ENCODE measurements at regions not wholly inside any gene's neighbourhood (a gene's known extent, or its start where the extent isn't known, plus 50 kb on each side); places are given as distances from the start of the nearest gene placed in this dataset.

DNA sequence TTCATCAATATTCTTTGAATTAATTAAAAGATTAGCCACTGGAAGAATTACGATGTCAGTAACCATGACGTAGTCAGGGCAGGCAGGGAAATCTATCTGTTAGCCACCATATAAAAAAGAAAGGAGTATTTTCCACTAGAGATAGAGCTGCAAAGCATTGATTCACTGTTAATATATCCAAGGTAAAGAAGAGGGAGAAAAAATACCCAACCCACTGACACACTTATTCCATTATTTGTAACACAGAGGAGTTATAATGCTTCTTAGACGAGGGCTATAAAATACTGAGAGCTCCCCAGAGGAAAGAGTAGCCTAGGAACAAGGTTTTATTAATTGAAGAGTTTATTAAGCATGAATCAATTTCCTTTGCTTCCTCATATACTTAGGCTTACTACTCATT lies 382.2 kb upstream of the CDH6 start:
- TF ChIP-seq, protein P1, sequence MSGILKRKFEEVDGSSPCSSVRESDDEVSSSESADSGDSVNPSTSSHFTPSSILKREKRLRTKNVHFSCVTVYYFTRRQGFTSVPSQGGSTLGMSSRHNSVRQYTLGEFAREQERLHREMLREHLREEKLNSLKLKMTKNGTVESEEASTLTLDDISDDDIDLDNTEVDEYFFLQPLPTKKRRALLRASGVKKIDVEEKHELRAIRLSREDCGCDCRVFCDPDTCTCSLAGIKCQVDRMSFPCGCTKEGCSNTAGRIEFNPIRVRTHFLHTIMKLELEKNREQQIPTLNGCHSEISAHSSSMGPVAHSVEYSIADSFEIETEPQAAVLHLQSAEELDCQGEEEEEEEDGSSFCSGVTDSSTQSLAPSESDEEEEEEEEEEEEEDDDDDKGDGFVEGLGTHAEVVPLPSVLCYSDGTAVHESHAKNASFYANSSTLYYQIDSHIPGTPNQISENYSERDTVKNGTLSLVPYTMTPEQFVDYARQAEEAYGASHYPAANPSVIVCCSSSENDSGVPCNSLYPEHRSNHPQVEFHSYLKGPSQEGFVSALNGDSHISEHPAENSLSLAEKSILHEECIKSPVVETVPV (CRISPR knock-in tag; IDR thresholded peaks at IDR 0.05): no peak
- no peak for TF ChIP-seq ARNTL (CRISPR knock-in tag; IDR thresholded peaks at IDR 0.05; ENCODE audit: borderline replicate concordance, low read depth)
- no peak for TF ChIP-seq ESRRG (CRISPR knock-in tag; IDR thresholded peaks at IDR 0.05)
- no peak for TF ChIP-seq ZNF565 (CRISPR knock-in tag; conservative IDR thresholded peaks at IDR 0.05; ENCODE audit: low read depth)
- TF ChIP-seq SNAI2 (CRISPR knock-in tag; IDR thresholded peaks at IDR 0.05): no peak
- TF ChIP-seq, protein P2, sequence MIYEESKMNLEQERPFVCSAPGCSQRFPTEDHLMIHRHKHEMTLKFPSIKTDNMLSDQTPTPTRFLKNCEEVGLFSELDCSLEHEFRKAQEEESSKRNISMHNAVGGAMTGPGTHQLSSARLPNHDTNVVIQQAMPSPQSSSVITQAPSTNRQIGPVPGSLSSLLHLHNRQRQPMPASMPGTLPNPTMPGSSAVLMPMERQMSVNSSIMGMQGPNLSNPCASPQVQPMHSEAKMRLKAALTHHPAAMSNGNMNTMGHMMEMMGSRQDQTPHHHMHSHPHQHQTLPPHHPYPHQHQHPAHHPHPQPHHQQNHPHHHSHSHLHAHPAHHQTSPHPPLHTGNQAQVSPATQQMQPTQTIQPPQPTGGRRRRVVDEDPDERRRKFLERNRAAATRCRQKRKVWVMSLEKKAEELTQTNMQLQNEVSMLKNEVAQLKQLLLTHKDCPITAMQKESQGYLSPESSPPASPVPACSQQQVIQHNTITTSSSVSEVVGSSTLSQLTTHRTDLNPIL (CRISPR knock-in tag; IDR thresholded peaks at IDR 0.05; ENCODE audit: low read depth): no peak
- no peak for TF ChIP-seq PPARA (CRISPR knock-in tag; IDR thresholded peaks at IDR 0.05; ENCODE audit: borderline replicate concordance)
- no peak for TF ChIP-seq ZNF70 (CRISPR knock-in tag; IDR thresholded peaks at IDR 0.05)
- ATAC-seq: no peak

DNA sequence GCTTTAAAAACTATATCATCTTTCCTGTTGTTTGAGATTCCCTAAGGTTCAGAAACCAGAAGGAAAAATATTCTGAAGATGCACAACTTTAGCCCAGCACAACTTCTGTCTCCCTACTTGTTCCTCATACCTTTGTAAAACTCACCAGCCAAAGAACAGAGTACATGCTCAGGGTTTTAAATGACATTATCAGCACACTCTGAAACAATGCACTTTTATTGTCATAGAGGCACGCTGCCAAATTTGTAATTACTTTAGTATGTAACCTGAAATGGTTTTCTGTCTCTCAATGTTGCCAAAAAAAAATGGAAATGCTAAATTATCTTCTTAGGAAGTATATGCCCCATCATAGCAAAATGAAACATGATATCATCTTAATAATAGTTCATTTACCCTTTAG lies 383.6 kb upstream of the CDH6 start:
- TF ChIP-seq GLIS3 (CRISPR knock-in tag; IDR thresholded peaks at IDR 0.05) (no peak), ESRRG (CRISPR knock-in tag; IDR thresholded peaks at IDR 0.05) (no peak), ZC3H10 (CRISPR knock-in tag; IDR thresholded peaks at IDR 0.05) (no peak), ARNTL (CRISPR knock-in tag; IDR thresholded peaks at IDR 0.05; ENCODE audit: borderline replicate concordance, low read depth) (no peak)
- TF ChIP-seq, protein P1 (CRISPR knock-in tag; IDR thresholded peaks at IDR 0.05): no peak
- TF ChIP-seq, protein P3, sequence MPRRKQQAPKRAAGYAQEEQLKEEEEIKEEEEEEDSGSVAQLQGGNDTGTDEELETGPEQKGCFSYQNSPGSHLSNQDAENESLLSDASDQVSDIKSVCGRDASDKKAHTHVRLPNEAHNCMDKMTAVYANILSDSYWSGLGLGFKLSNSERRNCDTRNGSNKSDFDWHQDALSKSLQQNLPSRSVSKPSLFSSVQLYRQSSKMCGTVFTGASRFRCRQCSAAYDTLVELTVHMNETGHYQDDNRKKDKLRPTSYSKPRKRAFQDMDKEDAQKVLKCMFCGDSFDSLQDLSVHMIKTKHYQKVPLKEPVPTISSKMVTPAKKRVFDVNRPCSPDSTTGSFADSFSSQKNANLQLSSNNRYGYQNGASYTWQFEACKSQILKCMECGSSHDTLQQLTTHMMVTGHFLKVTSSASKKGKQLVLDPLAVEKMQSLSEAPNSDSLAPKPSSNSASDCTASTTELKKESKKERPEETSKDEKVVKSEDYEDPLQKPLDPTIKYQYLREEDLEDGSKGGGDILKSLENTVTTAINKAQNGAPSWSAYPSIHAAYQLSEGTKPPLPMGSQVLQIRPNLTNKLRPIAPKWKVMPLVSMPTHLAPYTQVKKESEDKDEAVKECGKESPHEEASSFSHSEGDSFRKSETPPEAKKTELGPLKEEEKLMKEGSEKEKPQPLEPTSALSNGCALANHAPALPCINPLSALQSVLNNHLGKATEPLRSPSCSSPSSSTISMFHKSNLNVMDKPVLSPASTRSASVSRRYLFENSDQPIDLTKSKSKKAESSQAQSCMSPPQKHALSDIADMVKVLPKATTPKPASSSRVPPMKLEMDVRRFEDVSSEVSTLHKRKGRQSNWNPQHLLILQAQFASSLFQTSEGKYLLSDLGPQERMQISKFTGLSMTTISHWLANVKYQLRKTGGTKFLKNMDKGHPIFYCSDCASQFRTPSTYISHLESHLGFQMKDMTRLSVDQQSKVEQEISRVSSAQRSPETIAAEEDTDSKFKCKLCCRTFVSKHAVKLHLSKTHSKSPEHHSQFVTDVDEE (CRISPR knock-in tag; IDR thresholded peaks at IDR 0.05): no peak
- ATAC-seq: no peak

DNA sequence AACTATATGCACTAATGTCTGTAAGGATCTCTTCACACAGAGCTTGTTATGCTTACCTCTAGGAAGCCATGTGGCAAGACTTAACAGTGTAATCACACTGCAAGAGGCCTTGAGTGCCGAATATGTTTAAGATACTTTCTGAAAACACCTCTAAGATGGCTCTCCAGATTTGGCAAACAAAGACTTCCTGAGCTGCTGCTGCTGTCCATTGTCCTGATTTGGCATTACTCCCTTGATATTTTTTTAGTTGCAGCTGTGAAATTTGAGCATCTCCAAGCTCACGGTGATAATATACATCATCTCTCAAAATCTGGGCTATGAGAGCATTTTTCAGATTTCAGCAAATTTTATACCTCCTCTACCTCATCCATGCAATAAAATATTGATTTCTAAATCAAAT lies 384.5 kb upstream of the CDH6 start:
- no peak for ATAC-seq
- TF ChIP-seq ZFP3 (CRISPR knock-in tag; IDR thresholded peaks at IDR 0.05) (no peak), SNAI2 (CRISPR knock-in tag; IDR thresholded peaks at IDR 0.05) (no peak), ARNTL (CRISPR knock-in tag; IDR thresholded peaks at IDR 0.05; ENCODE audit: borderline replicate concordance, low read depth) (no peak), ESRRG (CRISPR knock-in tag; IDR thresholded peaks at IDR 0.05) (no peak), ZNF8 (CRISPR knock-in tag; IDR thresholded peaks at IDR 0.05) (no peak), CSDC2 (CRISPR knock-in tag; IDR thresholded peaks at IDR 0.05) (no peak), ZNF565 (CRISPR knock-in tag; conservative IDR thresholded peaks at IDR 0.05; ENCODE audit: low read depth) (no peak), ISL1 (CRISPR knock-in tag; IDR thresholded peaks at IDR 0.05) (no peak), GLIS3 (CRISPR knock-in tag; IDR thresholded peaks at IDR 0.05) (no peak), ZFP30 (CRISPR knock-in tag; IDR thresholded peaks at IDR 0.05) (no peak), ZNF70 (CRISPR knock-in tag; IDR thresholded peaks at IDR 0.05) (no peak), RARB (CRISPR knock-in tag; IDR thresholded peaks at IDR 0.05) (no peak), ZC3H10 (CRISPR knock-in tag; IDR thresholded peaks at IDR 0.05) (no peak), OSR1 (CRISPR knock-in tag; IDR thresholded peaks at IDR 0.05) (no peak)
- TF ChIP-seq, protein P4, sequence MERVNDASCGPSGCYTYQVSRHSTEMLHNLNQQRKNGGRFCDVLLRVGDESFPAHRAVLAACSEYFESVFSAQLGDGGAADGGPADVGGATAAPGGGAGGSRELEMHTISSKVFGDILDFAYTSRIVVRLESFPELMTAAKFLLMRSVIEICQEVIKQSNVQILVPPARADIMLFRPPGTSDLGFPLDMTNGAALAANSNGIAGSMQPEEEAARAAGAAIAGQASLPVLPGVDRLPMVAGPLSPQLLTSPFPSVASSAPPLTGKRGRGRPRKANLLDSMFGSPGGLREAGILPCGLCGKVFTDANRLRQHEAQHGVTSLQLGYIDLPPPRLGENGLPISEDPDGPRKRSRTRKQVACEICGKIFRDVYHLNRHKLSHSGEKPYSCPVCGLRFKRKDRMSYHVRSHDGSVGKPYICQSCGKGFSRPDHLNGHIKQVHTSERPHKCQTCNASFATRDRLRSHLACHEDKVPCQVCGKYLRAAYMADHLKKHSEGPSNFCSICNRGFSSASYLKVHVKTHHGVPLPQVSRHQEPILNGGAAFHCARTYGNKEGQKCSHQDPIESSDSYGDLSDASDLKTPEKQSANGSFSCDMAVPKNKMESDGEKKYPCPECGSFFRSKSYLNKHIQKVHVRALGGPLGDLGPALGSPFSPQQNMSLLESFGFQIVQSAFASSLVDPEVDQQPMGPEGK (CRISPR knock-in tag; IDR thresholded peaks at IDR 0.05; ENCODE audit: borderline replicate concordance): no peak
- TF ChIP-seq, protein P5, sequence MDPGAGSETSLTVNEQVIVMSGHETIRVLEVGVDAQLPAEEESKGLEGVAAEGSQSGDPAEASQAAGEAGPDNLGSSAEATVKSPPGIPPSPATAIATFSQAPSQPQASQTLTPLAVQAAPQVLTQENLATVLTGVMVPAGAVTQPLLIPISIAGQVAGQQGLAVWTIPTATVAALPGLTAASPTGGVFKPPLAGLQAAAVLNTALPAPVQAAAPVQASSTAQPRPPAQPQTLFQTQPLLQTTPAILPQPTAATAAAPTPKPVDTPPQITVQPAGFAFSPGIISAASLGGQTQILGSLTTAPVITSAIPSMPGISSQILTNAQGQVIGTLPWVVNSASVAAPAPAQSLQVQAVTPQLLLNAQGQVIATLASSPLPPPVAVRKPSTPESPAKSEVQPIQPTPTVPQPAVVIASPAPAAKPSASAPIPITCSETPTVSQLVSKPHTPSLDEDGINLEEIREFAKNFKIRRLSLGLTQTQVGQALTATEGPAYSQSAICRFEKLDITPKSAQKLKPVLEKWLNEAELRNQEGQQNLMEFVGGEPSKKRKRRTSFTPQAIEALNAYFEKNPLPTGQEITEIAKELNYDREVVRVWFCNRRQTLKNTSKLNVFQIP (CRISPR knock-in tag; IDR thresholded peaks at IDR 0.05; ENCODE audit: borderline replicate concordance, low read depth): no peak
- TF ChIP-seq, protein P3 (CRISPR knock-in tag; IDR thresholded peaks at IDR 0.05): no peak
- TF ChIP-seq, protein P1 (CRISPR knock-in tag; IDR thresholded peaks at IDR 0.05): no peak

Data from SK-N-SH treated with all-trans-retinoic acid at 6 μM for 48 hours (cell line).